H1 (cell line): ENCODE measurements at regions not wholly inside any gene's neighbourhood (a gene's known extent, or its start where the extent isn't known, plus 50 kb on each side); places are given as distances from the start of the nearest gene placed in this dataset.

Experiments used
- CTCF ChIA-PET: fragments of 300-600 bp; sonication (Branson Sonifier 250); formaldehyde crosslinking; loops from one replicate; lab custom pipeline; 2021; ENCODE audit not compliant: partially characterized antibody; lab: Charles Lee
- POLR2A ChIA-PET: fragments of 300-600 bp; sonication (Branson Sonifier 250); formaldehyde crosslinking; loops from one replicate; lab custom pipeline; 2021; ENCODE audit warnings: inconsistent platforms; ENCODE audit not compliant: partially characterized antibody; lab: Charles Lee
- DNase-seq, 2 experiments: peaks; one replicate each; pipeline versions ENCODE4 v3.0.0 to v3.0.0-alpha.2; 2010 to 2022; ENCODE audit warnings: low spot score in 2 of 2, low read depth in 1 of 2, mixed read lengths in 1 of 2
- FAIRE-seq: peaks from 2 replicates; lab custom pipeline; 2011; peaks lifted over from hg19 to GRCh38; lab: Jason Lieb, UNC
- H2AFZ ChIP-seq: 2 replicates; pipeline ENCODE4 v1.8.1; 2012; ENCODE audit warnings: low read length, inconsistent platforms
- H2AK5ac ChIP-seq: 2 replicates; pipeline ENCODE4 v1.6.1; 2013; ENCODE audit warnings: low read depth, low read length
- H2BK120ac ChIP-seq: replicated peaks from 2 replicates; pipeline ENCODE3; 2013; ENCODE audit warnings: low read depth, low read length, inconsistent platforms
- H2BK12ac ChIP-seq: 2 replicates; pipeline ENCODE4 v1.6.1; 2013; ENCODE audit warnings: low read depth, low read length
- H2BK15ac ChIP-seq: 2 replicates; pipeline ENCODE4 v1.6.1; 2013; ENCODE audit warnings: low read length
- H2BK20ac ChIP-seq: 2 replicates; pipeline ENCODE4 v1.6.1; 2013; ENCODE audit warnings: low read length
- H2BK5ac ChIP-seq: 2 replicates; pipeline ENCODE4 v1.6.1; 2013; ENCODE audit warnings: low read depth, low read length
- H3K14ac ChIP-seq: 2 replicates; pipeline ENCODE4 v1.6.1; 2013; ENCODE audit warnings: inconsistent platforms; ENCODE audit not compliant: insufficient read length
- H3K18ac ChIP-seq: 2 replicates; pipeline ENCODE4 v1.6.1; 2013; ENCODE audit warnings: low read length; ENCODE audit errors: extremely low read depth
- H3K23ac ChIP-seq: 2 replicates; pipeline ENCODE4 v1.6.1; 2013; ENCODE audit warnings: inconsistent platforms; ENCODE audit not compliant: insufficient read length
- H3K23me2 ChIP-seq: 2 replicates; pipeline ENCODE4 v1.6.1; 2013; ENCODE audit warnings: low read depth, low read length
- H3K27ac ChIP-seq: 2 replicates; pipeline ENCODE4 v1.6.1; 2011; ENCODE audit warnings: low read depth, low read length, inconsistent platforms
- H3K27me3 ChIP-seq, 4 experiments: replicated peaks in 1 of 4; 1 replicate in 1 of 4; 2 replicates in 3 of 4; pipeline versions ENCODE4 v1.6.1 to v1.8.1; 2011 to 2013; ENCODE audit warnings: low read length in 3 of 4, mild to moderate bottlenecking in 3 of 4, inconsistent platforms in 2 of 4, mixed read lengths in 2 of 4, moderate library complexity in 1 of 4; ENCODE audit not compliant: control insufficient read depth in 3 of 4, insufficient read depth in 3 of 4; ENCODE audit errors: extremely low read depth in 1 of 4
- H3K36me3 ChIP-seq, 4 experiments: 2 replicates each; pipeline versions ENCODE4 v1.6.1 to v1.8.1; 2011 to 2013; ENCODE audit warnings: mild to moderate bottlenecking in 4 of 4, low read length in 3 of 4, moderate library complexity in 2 of 4, control low read depth in 1 of 4, inconsistent platforms in 1 of 4; ENCODE audit not compliant: insufficient read depth in 4 of 4, control insufficient read depth in 2 of 4
- H3K4ac ChIP-seq: replicated peaks from 2 replicates; pipeline ENCODE3; 2013; ENCODE audit warnings: low read length, low read depth, mixed read lengths, inconsistent platforms; ENCODE audit not compliant: insufficient read length
- H3K4me1 ChIP-seq, 4 experiments: replicated peaks in 1 of 4; 1 replicate in 1 of 4; 2 replicates in 3 of 4; pipeline versions ENCODE4 v1.6.1 to v1.8.1; 2011 to 2013; ENCODE audit warnings: low read length in 3 of 4, inconsistent platforms in 2 of 4, mixed read lengths in 1 of 4; ENCODE audit not compliant: insufficient read depth in 4 of 4, control insufficient read depth in 3 of 4
- H3K4me2 ChIP-seq, 2 experiments: 2 replicates each; pipeline versions ENCODE4 v1.6.1 to v1.8.1; 2011 to 2013; ENCODE audit warnings: low read depth in 2 of 2, low read length in 2 of 2, control low read depth in 1 of 2, inconsistent platforms in 1 of 2, mild to moderate bottlenecking in 1 of 2; ENCODE audit not compliant: insufficient read depth in 1 of 2
- H3K4me3 ChIP-seq, 4 experiments: fragments of 200-600, 300-600 bp in 1 of 4; sonication (generic), shearing (Covaris generic), sonication (Bioruptor Twin) in 1 of 4; 2 replicates each; pipeline versions ENCODE4 v1.5.1 to v1.8.1; 2011 to 2016; ENCODE audit warnings: low read length in 4 of 4, low read depth in 3 of 4, control low read depth in 2 of 4, inconsistent platforms in 2 of 4, mild to moderate bottlenecking in 2 of 4, mixed read lengths in 1 of 4, moderate library complexity in 1 of 4; ENCODE audit not compliant: insufficient read depth in 2 of 4; ENCODE audit errors: extremely low read depth in 1 of 4
- H3K56ac ChIP-seq: replicated peaks from 2 replicates; pipeline ENCODE3; 2013; ENCODE audit warnings: low read depth, mild to moderate bottlenecking, mixed read lengths, low read length, inconsistent platforms; ENCODE audit not compliant: insufficient read length
- H3K79me1 ChIP-seq: 2 replicates; pipeline ENCODE4 v1.6.1; 2013; ENCODE audit warnings: low read depth, low read length, control low read depth
- H3K79me2 ChIP-seq, 2 experiments: 2 replicates each; pipeline versions ENCODE4 v1.6.1 to v1.8.1; 2012 to 2013; ENCODE audit warnings: low read length in 2 of 2, mild to moderate bottlenecking in 2 of 2, inconsistent platforms in 1 of 2; ENCODE audit not compliant: insufficient read depth in 2 of 2, control insufficient read depth in 1 of 2
- H3K9ac ChIP-seq, 4 experiments: replicated peaks in 1 of 4; 1 replicate in 1 of 4; 2 replicates in 3 of 4; pipeline versions ENCODE4 v1.6.1 to v1.8.1; 2011 to 2013; ENCODE audit warnings: low read depth in 3 of 4, low read length in 3 of 4, control low read depth in 2 of 4, mild to moderate bottlenecking in 2 of 4, moderate library complexity in 2 of 4, inconsistent platforms in 1 of 4; ENCODE audit errors: extremely low read depth in 1 of 4
- H3K9me3 ChIP-seq, 2 experiments: 2 replicates each; pipeline versions ENCODE4 v1.6.1 to v1.8.1; 2012 to 2013; ENCODE audit warnings: mild to moderate bottlenecking in 2 of 2, moderate library complexity in 2 of 2, control low read depth in 1 of 2, inconsistent platforms in 1 of 2, low read depth in 1 of 2, low read length in 1 of 2, mixed read lengths in 1 of 2; ENCODE audit not compliant: insufficient read depth in 2 of 2
- H4K20me1 ChIP-seq, 2 experiments: replicated peaks in 1 of 2; 2 replicates each; pipeline versions ENCODE3 to v1.8.1; 2011 to 2013; ENCODE audit warnings: inconsistent platforms in 2 of 2, low read length in 2 of 2, mild to moderate bottlenecking in 1 of 2; ENCODE audit not compliant: insufficient read depth in 2 of 2, control insufficient read depth in 1 of 2
- H4K5ac ChIP-seq: 2 replicates; pipeline ENCODE4 v1.6.1; 2013; ENCODE audit warnings: low read length, low read depth, mixed read lengths, inconsistent platforms; ENCODE audit not compliant: insufficient read length
- H4K8ac ChIP-seq: 2 replicates; pipeline ENCODE4 v1.8.0; 2013; ENCODE audit warnings: mild to moderate bottlenecking, moderate library complexity, low read length, inconsistent platforms; ENCODE audit not compliant: insufficient read depth; ENCODE audit errors: extremely low read depth
- H4K91ac ChIP-seq: replicated peaks from 2 replicates; pipeline ENCODE3; 2013; ENCODE audit warnings: low read length, mixed read lengths, inconsistent platforms; ENCODE audit not compliant: insufficient read length
- KDM1A ChIP-seq: fragments of 200-600, 300-600 bp; sonication (generic); IDR thresholded peaks from 2 replicates; pipeline ENCODE4 v1.7.1; 2016; ENCODE audit warnings: mild to moderate bottlenecking, low read length, borderline replicate concordance
- KDM4A ChIP-seq: IDR thresholded peaks from one replicate; pipeline ENCODE4 v1.7.1; 2012; ENCODE audit warnings: low read depth, mild to moderate bottlenecking, moderate library complexity, low read length, inconsistent platforms; ENCODE audit not compliant: severe bottlenecking
- SP4 ChIP-seq: IDR thresholded peaks from 2 replicates; pipeline ENCODE4 v1.6.1; 2012; ENCODE audit warnings: low read length, inconsistent platforms
- TAF1 ChIP-seq: IDR thresholded peaks from 2 replicates; pipeline ENCODE4 v1.6.1; 2011; ENCODE audit warnings: mild to moderate bottlenecking, low read depth, low read length
- TAF7 ChIP-seq: optimal IDR thresholded peaks from 2 replicates; pipeline ENCODE3; 2011; ENCODE audit warnings: low read depth, mild to moderate bottlenecking, inconsistent platforms, low read length, moderate library complexity, borderline replicate concordance

GRCh38 chr3:31013090-31013489 is 118.6 kb upstream of the GADL1 start:
- Histone ChIP-seq H3K56ac (no peak overlapping the region), H3K79me1 (no peaks in the 10 kb centered on the region), H3K4me2 (no peak overlapping the region), H2AFZ (no peak overlapping the region), H2BK20ac (no peak overlapping the region), H3K9me3 (peaks cover 0 to 4% of the 10 kb centered on the region in 2 experiments; a peak in 1 of 4 replicates), H3K79me2 (no peaks in the 10 kb centered on the region), H2BK120ac (no peak overlapping the region), H3K4me3 (no peak overlapping the region), H4K91ac (no peak overlapping the region), H3K27ac (no peak overlapping the region), H3K23ac (no peak overlapping the region), H3K18ac (no peak overlapping the region), H3K4me1 (no peaks in the 10 kb centered on the region), H4K8ac (no peak overlapping the region), H3K27me3 (peaks cover 1 to 35% (median 18%) of the 10 kb centered on the region in 4 experiments; a peak in 6 of 7 replicates), H2AK5ac (no peak overlapping the region), H3K4ac (no peak overlapping the region), H2BK15ac (no peak overlapping the region), H3K9ac (no peak overlapping the region), H2BK12ac (no peak overlapping the region), H4K5ac (no peak overlapping the region), H3K36me3 (no peaks in the 10 kb centered on the region), H2BK5ac (no peak overlapping the region), H4K20me1 (no peaks in the 10 kb centered on the region), H3K23me2 (no peaks in the 10 kb centered on the region), H3K14ac (no peak overlapping the region)
- ChIA-PET POLR2A (no interaction called here), CTCF (no interaction called here)
- FAIRE-seq, result no peak
- DNase-seq, result no peak
- TF ChIP-seq TAF1 (no peak), SP4 (no peak), TAF7 (no peak), KDM1A (no peak), KDM4A (no peak)
